GM21619 (cell line): ENCODE measurements at regions not wholly inside any gene's neighbourhood (a gene's known extent, or its start where the extent isn't known, plus 50 kb on each side); places are given as distances from the start of the nearest gene placed in this dataset.

Experiments
- ATAC-seq: cut with Tn5 transposase; IDR thresholded peaks from one replicate; pipeline ENCODE4 v1.9.1; 2021; ENCODE audit not compliant: unreplicated experiment

- no peak for ATAC-seq
Measured at GRCh38 chr6:41428996-41429421, 93.6 kb downstream of the NCR2 start.

DNA sequence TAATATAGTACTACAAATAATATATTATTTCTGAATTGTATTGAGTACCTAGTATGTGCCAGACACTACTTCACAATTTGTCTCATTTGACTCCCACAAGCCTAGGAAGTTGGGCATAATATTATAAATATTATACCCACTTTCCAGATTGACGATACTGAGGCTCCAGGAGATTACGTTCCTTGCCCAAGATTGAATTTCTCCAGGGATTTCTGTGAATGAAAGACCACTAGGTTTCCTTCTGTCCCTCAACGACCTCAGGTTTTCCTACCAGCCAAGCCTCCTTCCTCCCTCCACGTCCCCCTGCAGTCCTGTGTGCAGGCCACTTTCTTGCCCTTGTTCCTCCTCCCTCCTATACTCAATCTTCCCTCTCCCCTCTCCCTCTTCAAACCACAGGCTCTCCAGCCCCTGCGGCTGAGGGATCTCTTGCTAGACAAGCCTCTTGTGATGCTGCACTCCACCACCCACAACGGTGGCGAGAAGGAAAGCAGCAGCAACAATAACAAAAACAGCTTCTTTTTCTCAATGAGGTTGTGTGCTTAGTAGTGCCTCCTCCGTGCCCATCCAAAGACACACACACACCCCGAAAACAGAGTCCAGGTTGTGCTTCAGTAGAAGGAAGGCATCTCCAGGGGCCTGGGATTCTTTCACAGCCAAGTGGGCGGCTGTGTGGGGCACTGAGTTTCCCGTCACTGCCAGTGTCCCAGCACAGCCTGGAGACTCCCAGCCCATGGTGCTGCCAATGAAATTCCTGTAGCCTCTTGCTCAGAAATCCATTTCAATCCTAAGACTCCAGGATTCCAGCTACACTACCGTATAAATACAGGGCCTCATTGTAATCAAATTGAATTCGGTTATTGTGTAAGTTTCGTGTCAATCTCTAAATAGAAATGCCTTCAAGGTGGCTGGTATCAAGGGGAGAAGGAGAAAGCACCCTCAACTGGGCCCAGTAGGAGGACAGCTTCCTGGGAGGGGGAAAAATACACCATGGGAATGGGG lies 94.4 kb downstream of the NCR2 start:
- ATAC-seq = no peak

DNA sequence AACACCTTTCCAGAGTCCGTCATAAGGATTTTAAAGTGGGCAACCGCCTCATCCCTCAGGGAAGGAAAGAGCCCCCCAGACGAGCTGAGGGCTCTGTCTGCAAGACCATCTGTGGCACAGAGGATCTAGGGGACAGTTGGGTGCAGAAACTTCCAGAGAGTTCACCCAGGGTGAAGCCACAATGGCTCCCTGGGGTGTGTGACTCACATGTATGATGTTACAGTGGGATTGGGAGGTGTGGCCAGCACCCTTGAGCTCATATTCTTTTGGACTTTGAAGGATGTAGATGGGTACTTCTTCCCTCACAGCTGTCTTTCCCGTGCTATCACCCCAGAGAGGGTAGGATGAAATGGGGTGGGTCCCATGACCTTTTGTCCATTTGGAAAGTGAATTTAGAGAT lies 95.5 kb downstream of the NCR2 start:
- ATAC-seq = no peak

DNA sequence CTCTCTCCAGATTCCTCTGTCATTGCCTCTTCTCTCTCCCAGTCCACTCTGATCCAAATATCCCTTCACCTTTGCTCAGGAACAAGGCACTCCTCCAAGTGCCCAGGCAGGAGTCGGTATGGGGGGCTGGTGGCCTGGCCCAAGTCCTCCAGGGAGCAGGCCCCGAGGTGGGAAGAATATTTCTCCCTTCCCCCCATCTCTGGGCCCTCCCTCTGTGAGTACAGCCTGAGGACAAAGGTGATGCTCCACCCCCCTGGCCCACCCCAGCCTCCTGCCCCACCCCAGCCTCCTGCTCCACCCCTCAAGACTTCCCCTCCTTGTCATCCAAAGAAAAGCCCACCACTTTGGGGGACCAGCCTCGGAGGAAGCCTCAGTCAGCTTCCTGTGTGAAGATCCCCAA lies 96.9 kb downstream of the NCR2 start:
- no peak for ATAC-seq

- no peak for ATAC-seq
Measured at GRCh38 chr6:41434803-41435481, 99.5 kb downstream of the NCR2 start.

DNA sequence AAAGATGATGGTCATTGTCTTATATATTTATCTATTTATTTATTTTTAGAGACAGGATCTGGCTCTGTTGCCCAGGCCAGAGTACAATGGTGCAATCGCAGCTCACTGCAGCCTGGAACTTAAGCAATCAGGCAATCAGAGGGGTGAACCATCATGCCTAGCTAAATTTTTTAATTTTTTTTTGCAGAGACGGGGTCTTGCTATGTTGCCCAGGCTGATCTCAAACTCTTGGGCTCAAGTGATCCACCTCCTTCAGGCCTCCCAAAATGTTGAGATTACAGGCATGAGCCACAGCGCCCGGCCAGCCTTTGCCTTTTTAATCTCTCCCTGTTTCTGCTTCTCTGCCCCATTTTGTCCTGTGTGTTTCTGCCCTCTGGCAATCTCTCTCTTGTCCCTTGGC lies 102.2 kb downstream of the NCR2 start:
- no peak for ATAC-seq

DNA sequence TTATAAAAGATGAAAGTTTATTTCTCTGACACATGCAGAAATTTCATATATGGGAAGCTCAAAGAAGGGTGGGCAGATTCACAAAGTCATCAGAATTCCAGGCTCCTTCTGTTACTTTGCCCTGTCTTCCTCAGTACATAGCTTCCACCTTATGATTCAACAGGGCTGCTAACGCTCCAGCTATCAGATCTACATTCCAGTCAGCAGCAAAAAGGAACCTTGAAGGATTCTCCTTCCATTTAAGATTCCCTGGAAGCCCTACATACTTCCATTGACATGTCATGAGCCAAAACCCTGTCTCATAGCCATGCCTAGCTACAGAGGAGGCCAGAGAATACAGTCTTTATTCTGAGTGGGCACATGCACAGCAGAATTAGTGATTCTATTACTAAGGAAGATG lies 103.3 kb downstream of the NCR2 start:
- ATAC-seq = no peak

DNA sequence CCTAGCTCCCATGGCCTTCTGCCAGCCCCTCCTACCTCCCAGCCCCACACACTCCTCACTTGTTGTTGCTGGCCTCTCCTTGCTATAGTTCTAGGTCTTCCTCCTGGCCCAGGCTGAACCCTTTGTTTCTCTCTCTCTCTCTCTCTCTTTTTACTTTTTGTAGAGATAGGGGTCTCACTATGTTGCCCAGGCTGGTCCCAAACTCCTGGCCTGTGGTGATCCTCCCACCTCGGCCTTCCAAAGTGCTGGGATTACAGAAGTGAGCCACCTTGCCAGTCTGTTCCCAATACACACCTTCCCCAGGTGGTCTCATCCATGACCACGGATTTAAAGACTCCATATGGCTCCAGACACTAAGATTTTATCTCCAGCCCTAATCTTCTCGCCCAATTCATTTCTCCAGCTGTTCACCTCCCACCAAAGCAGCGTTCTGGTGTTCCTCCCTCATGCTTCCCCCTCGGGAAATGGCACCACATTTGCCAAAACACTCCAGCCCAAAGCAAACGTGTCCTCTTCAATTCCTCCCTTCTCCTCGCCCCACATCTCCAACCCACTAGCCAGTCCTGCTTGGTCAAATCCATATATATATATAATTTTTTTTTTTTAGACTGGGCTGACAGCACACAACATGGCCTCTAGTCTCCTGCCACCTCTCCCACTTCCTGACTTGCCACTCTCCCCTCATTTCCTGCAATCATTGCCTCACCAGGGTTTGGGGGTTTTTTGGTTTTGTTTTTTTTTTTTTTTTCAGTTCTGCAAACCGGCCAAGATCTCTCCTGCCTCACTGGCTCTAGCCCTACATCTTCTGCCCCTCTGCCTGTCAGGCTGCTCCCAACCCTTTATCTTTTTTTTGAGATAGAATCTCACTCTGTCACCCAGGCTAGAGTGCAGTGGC lies 104.4 kb downstream of the NCR2 start:
- peak; percentile 66 for ATAC-seq

GRCh38 chr6:41440958-41441357 lies 105.2 kb upstream of the FOXP4 start:
- ATAC-seq = no peak

DNA sequence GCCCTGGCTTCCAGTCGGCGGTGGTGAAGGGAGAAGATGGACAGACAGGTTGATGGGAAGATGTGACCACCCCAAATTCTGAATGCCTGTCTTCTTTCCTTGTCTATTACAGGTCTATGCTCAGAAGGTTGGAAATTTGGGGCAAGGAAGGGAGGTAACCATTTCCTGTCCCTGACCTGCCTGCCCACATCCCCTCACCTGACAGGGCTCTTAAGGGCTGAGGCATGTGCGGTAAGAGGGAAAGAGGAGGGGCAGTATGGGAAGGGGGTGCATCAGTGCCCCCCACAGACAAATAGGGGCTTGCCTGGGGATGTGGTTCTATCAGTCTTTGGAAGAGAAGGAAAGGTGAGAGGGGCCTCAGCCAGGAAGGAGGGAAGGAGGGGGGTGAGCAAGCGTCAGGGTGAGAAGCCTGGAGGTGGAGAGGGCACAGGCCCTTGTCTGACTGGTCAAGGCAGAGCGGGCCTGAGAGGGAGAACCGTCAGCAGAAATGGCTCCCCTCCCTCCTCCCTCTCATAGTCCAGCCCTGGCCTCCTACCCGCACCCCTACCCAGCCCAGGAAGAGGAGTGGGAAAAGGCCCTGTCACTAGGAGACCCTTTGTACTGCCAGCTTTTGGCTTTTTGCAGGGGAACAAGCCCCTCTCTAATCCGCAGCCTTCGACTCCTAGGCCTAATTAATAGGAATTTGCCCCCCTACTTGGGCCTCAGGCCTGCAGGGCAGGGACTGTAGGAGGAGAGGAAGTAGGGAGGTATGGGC lies 104.4 kb upstream of the FOXP4 start:
- no peak for ATAC-seq

DNA sequence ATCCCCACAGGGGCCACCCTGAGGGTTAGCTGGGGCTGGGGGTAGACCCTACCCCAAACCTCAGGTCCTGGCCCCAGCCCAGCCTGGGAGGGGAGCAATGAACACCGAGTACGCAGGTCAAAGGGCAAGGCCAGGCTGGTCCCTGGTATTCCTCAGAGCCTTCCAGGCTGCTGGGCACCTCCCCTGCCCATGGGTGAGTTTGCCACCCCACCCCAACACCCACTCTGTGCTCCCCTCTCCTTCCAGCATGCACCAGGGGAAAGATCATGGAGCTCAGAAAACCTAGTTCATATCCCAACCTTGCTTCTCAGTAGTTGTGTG lies 103.9 kb upstream of the FOXP4 start:
- no peak for ATAC-seq

- no peak for ATAC-seq
Measured at GRCh38 chr6:41442800-41443501, 103.2 kb upstream of the FOXP4 start.

- ATAC-seq = no peak
Measured at GRCh38 chr6:41443616-41444525, 102.3 kb upstream of the FOXP4 start.

- ATAC-seq = no peak
Measured at GRCh38 chr6:41445261-41445660, 100.9 kb upstream of the FOXP4 start.

DNA sequence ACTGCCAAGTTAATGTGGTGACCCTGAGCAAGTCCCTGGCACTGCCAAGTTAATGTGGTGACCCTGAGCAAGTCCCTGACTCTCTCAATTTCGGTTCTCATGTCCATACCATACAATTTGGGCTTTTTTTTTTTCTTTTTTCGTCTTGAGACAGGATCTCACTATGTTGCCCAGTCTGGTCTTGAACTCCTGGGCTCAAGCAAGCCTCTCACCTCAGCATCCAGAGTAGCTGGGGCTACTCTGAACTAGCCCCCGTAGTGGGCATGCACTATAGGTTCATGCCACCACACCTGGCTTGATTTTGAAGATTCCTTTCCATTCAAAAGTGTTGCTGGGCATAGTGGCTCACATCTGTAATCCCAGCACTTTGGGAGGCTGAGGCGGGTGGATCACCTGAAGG lies 100.0 kb upstream of the FOXP4 start:
- ATAC-seq = no peak

DNA sequence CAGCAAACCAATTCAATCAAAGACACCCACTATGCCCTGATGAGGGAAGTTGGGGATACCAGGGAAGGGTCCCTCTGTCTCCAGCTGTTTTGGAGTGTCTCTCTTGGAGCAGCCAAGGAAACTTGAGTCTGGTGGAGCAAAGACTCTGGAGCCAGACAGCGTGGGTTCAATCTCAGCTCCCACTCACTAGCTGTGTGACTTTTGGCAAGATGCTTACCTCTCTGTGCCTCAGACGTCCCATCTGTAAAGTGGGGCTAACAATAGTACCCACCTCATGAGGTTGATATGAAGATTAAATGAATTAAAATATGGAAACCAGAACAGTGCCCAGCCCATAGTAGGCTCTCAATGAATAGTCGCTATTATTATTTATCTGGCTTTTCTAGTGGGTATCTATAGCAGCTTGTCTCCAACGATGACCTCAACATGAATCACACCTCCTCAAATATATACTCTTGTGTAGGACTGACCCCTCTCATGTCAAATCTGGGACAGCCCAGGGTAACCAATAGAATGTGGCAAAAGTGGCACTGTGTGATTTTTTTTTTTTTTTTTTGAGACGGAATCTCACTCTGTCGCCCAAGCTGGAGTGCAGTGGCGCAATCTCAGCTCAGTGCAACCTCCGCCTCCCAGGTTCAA lies 99.2 kb upstream of the FOXP4 start:
- ATAC-seq = no peak

DNA sequence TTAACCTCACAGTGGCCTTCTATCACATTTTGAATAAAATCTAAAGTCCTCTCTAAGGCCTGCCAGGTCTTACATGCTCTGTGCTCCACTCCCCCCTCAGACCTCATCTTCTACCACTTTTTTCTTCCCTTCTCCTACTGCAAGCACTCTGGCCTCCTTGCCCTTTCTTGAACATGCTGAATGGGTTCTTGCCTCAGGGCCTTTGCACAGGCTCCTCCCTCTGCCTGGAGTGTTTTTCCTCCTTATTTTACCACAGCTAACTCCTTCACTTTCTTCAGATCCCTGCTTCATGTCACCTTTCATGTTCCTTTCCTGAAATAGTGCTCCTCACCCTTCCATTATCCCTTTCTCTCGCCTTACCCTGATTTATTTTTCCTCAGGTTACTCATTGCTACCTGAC lies 97.9 kb upstream of the FOXP4 start:
- ATAC-seq = no peak

DNA sequence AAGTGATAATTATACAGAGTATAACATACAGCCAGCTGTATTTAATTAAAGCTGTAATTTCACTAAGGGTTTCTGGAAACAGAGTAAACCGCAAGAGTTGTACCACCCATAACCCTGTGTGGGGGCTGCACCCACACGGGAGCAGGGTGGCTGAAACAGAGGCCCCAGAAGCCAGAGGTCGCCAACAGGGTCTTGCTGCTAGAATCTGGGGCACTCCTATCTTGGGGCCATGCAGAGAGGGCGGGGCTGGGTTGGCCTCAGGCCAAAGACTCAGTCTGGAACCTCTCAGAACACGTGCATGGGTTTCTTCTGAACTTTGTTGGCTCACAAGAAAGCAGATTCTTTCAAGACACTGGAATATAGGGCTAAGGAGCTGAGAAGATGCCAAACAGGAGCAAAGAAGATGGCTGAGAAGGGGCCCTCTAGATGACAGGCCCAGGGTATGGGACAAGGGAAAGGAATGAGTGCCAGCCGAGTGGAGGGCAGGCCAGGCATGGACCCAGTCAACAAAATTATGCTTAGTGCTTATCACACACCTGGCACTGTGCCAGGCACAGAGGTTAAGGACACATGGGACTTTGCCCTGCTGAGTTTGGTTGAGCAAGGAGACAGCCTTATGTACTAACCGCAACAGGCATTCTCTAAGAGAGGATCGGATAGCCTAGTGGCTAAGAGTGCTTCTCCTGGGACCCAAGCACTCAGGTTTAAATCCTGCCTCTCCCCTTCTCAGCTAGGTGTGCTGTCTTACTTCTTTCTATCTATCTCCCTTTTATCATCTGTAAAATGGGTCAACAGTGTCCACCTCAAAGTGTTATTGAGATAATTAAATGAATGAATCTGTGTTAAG lies 96.6 kb upstream of the FOXP4 start:
- no peak for ATAC-seq
